BLaER1 treated with 17β-estradiol and CSF1 and Interleukin-3, amounts not matched to agents 10 nM and 100 nM (cell line): ENCODE measurements at regions not wholly inside any gene's neighbourhood (a gene's known extent, or its start where the extent isn't known, plus 50 kb on each side); places are given as distances from the start of the nearest gene placed in this dataset.

Experiments used
- H3K27ac ChIP-seq, 11 experiments: shearing (Covaris generic); formaldehyde crosslinking; 2 replicates each; pipeline ENCODE4 v1.8.1; 2022
- H3K27me3 ChIP-seq, 11 experiments: shearing (Covaris generic); formaldehyde crosslinking; 2 replicates each; pipeline ENCODE4 v1.8.1; 2022
- H3K36me3 ChIP-seq, 11 experiments: shearing (Covaris generic); formaldehyde crosslinking; 2 replicates each; pipeline ENCODE4 v1.8.1; 2022
- H3K4me1 ChIP-seq, 10 experiments: shearing (Covaris generic); formaldehyde crosslinking; 2 replicates each; pipeline ENCODE4 v1.8.1; 2022
- H3K4me2 ChIP-seq, 11 experiments: shearing (Covaris generic); formaldehyde crosslinking; 2 replicates each; pipeline ENCODE4 v1.8.1; 2022
- H3K4me3 ChIP-seq, 10 experiments: shearing (Covaris generic); formaldehyde crosslinking; 2 replicates each; pipeline ENCODE4 v1.8.1; 2022
- H3K9ac ChIP-seq, 11 experiments: shearing (Covaris generic); formaldehyde crosslinking; 2 replicates each; pipeline ENCODE4 v1.8.1; 2022
- H3K9me3 ChIP-seq, 11 experiments: shearing (Covaris generic); formaldehyde crosslinking; replicated peaks in 1 of 11; 2 replicates each; pipeline ENCODE4 v1.8.1; 2022
- H4K20me1 ChIP-seq, 11 experiments: shearing (Covaris generic); formaldehyde crosslinking; 2 replicates each; pipeline ENCODE4 v1.8.1; 2022
- Cebpa-rat ChIP-seq, 11 experiments: shearing (Covaris generic); IDR thresholded peaks; 2 replicates each; pipeline ENCODE4 v1.8.1; 2022

GRCh38 chr13:106238690-106239089 is 296.8 kb downstream of the EFNB2 start:
- Histone ChIP-seq H3K27ac (no peak overlapping the region), H3K27me3 (no peaks in the 10 kb centered on the region), H3K4me2 (no peak overlapping the region), H3K9ac (no peak overlapping the region), H3K9me3 (no peaks in the 10 kb centered on the region), H4K20me1 (no peaks in the 10 kb centered on the region), H3K4me1 (no peaks in the 10 kb centered on the region), H3K36me3 (no peaks in the 10 kb centered on the region), H3K4me3 (no peak overlapping the region)
- TF ChIP-seq Cebpa-rat (IDR thresholded peaks at IDR 0.05) = no peak

GRCh38 chr13:106234636-106235035 is 300.8 kb downstream of the EFNB2 start:
- Histone ChIP-seq H3K4me1 (no peaks in the 10 kb centered on the region), H3K27me3 (no peaks in the 10 kb centered on the region), H3K9me3 (peaks cover 0 to 9% (median 0%) of the 10 kb centered on the region in 11 experiments; a peak in 2 of 22 replicates), H3K4me2 (no peak overlapping the region), H3K9ac (no peak overlapping the region), H3K4me3 (no peak overlapping the region), H3K27ac (no peak overlapping the region), H4K20me1 (no peaks in the 10 kb centered on the region), H3K36me3 (no peaks in the 10 kb centered on the region)
- no peak for TF ChIP-seq Cebpa-rat (IDR thresholded peaks at IDR 0.05)

GRCh38 chr13:106233134-106233735 is 302.2 kb downstream of the EFNB2 start:
- no peaks in the 10 kb centered on the region for H3K27me3 ChIP-seq
- no peak overlapping the region for H3K27ac ChIP-seq

DNA sequence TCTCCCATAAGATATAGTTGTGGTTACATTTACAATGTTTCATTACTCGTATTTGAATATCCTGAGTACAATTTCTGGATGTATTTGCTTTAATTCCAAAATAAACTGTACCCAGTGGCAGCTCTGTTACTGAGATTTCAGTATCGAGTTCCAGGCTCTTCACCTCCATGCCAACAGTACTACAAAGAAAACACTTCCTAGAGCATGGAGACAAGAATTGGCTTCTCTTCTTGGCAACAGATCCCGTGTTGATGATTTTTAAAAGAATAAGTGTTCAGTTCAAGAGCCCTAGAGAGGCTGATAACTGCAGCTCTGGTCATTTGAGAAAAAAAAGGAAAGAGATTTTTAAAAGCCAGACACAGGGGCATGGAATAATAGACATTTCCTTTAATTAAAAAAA is 302.8 kb downstream of the EFNB2 start:
- Histone ChIP-seq H3K4me3 (no peak overlapping the region), H3K4me2 (no peak overlapping the region), H3K4me1 (no peaks in the 10 kb centered on the region), H3K9me3 (peaks cover 0 to 9% (median 0%) of the 10 kb centered on the region in 11 experiments; a peak in 2 of 22 replicates), H3K36me3 (no peaks in the 10 kb centered on the region), H3K9ac (no peak overlapping the region), H3K27me3 (no peaks in the 10 kb centered on the region), H3K27ac (no peak overlapping the region), H4K20me1 (no peaks in the 10 kb centered on the region)
- TF ChIP-seq Cebpa-rat (IDR thresholded peaks at IDR 0.05) = no peak

More at GRCh38 chr13:106233134-106233735, 302.2 kb downstream of the EFNB2 start:
- H3K4me3 ChIP-seq = no peak overlapping the region
- no peaks in the 10 kb centered on the region for H4K20me1 ChIP-seq
- H3K36me3 ChIP-seq = no peaks in the 10 kb centered on the region
- no peak for TF ChIP-seq Cebpa-rat (IDR thresholded peaks at IDR 0.05)
- H3K9me3 ChIP-seq = peaks cover 0 to 9% (median 0%) of the 10 kb centered on the region in 11 experiments; a peak in 2 of 22 replicates
- H3K4me2 ChIP-seq = no peak overlapping the region
- H3K4me1 ChIP-seq = no peaks in the 10 kb centered on the region
- H3K9ac ChIP-seq = no peak overlapping the region

- no peak overlapping the region for H3K4me3 ChIP-seq
These were observed 305.0 kb downstream of the EFNB2 start for GRCh38 chr13:106230450-106230849.

GRCh38 chr13:106225126-106225525 is 310.3 kb downstream of the EFNB2 start:
- H3K36me3 ChIP-seq = no peaks in the 10 kb centered on the region
- H4K20me1 ChIP-seq = no peaks in the 10 kb centered on the region
- no peak for TF ChIP-seq Cebpa-rat (IDR thresholded peaks at IDR 0.05)
- peaks cover 0 to 8% (median 3%) of the 10 kb centered on the region in 10 experiments; a peak in 6 of 20 replicates for H3K4me1 ChIP-seq
- H3K9ac ChIP-seq = no peak overlapping the region
- no peaks in the 10 kb centered on the region for H3K9me3 ChIP-seq
- no peak overlapping the region for H3K27ac ChIP-seq
- no peak overlapping the region for H3K4me2 ChIP-seq
- H3K4me3 ChIP-seq = no peak overlapping the region
- no peaks in the 10 kb centered on the region for H3K27me3 ChIP-seq

More at GRCh38 chr13:106230450-106230849, 305.0 kb downstream of the EFNB2 start:
- Histone ChIP-seq H3K27me3 (no peaks in the 10 kb centered on the region), H4K20me1 (no peaks in the 10 kb centered on the region), H3K9me3 (peaks cover 0 to 9% (median 0%) of the 10 kb centered on the region in 11 experiments; a peak in 2 of 22 replicates), H3K27ac (no peak overlapping the region), H3K4me1 (no peaks in the 10 kb centered on the region), H3K4me2 (no peak overlapping the region), H3K36me3 (no peaks in the 10 kb centered on the region), H3K9ac (no peak overlapping the region)
- TF ChIP-seq Cebpa-rat (IDR thresholded peaks at IDR 0.05) = no peak

DNA sequence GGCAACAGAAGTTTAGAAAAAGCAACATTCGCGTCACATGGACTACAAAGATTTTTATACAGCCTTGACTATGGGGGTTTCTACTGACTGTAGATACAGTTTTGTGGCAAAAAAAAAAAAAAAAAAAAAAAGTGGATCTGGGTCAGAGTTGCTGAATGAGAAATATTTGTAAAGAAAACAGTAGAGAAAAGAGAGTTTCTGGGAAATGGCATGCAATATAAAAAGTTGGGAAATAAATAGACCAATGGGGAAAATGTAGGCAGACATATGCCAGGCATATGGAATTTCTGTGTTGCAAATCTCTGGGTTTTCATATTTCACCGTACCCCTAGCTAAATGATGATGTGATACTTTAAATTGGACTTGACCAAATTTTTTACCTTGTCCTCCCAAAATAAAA is 315.3 kb downstream of the EFNB2 start:
- peaks cover 0 to 8% (median 3%) of the 10 kb centered on the region in 10 experiments; a peak in 6 of 20 replicates for H3K4me1 ChIP-seq
- no peak overlapping the region for H3K4me3 ChIP-seq
- TF ChIP-seq Cebpa-rat (IDR thresholded peaks at IDR 0.05) = no peak
- no peak overlapping the region for H3K27ac ChIP-seq
- H3K27me3 ChIP-seq = no peaks in the 10 kb centered on the region
- no peak overlapping the region for H3K4me2 ChIP-seq
- H3K9ac ChIP-seq = no peak overlapping the region
- H4K20me1 ChIP-seq = no peaks in the 10 kb centered on the region
- no peaks in the 10 kb centered on the region for H3K36me3 ChIP-seq
- H3K9me3 ChIP-seq = no peaks in the 10 kb centered on the region

- H3K4me2 ChIP-seq = no peak overlapping the region
These were observed 322.3 kb downstream of the EFNB2 start for GRCh38 chr13:106213028-106213757.

GRCh38 chr13:106212386-106213010 is 323.0 kb downstream of the EFNB2 start:
- H3K27me3 ChIP-seq = no peaks in the 10 kb centered on the region
- TF ChIP-seq Cebpa-rat (IDR thresholded peaks at IDR 0.05) = no peak
- H3K27ac ChIP-seq = no peak overlapping the region
- no peaks in the 10 kb centered on the region for H3K36me3 ChIP-seq
- no peaks in the 10 kb centered on the region for H3K4me1 ChIP-seq
- H3K4me3 ChIP-seq = no peak overlapping the region
- peaks cover 0 to 5% (median 0%) of the 10 kb centered on the region in 11 experiments; a peak in 2 of 22 replicates for H3K9me3 ChIP-seq
- no peak overlapping the region for H3K9ac ChIP-seq
- H3K4me2 ChIP-seq = no peak overlapping the region
- H4K20me1 ChIP-seq = no peaks in the 10 kb centered on the region

More at GRCh38 chr13:106213028-106213757, 322.3 kb downstream of the EFNB2 start:
- Histone ChIP-seq H3K27ac (no peak overlapping the region), H3K9ac (no peak overlapping the region), H3K4me1 (no peaks in the 10 kb centered on the region), H3K36me3 (no peaks in the 10 kb centered on the region), H3K4me3 (no peak overlapping the region), H3K27me3 (no peaks in the 10 kb centered on the region), H3K9me3 (peaks cover 0 to 5% (median 0%) of the 10 kb centered on the region in 11 experiments; a peak in 2 of 22 replicates), H4K20me1 (no peaks in the 10 kb centered on the region)
- no peak for TF ChIP-seq Cebpa-rat (IDR thresholded peaks at IDR 0.05)
